Activated naive CD4-positive, alpha-beta T cell treated with anti-CD3 and anti-CD28 coated beads for 36 hours (primary cell): ENCODE measurements at regions not wholly inside any gene's neighbourhood (a gene's known extent, or its start where the extent isn't known, plus 50 kb on each side); places are given as distances from the start of the nearest gene placed in this dataset.

Experiments used
- CTCF ChIA-PET: fragments of 350-600 bp; sonication (Branson Sonifier 250); formaldehyde crosslinking; loops from one replicate; lab custom pipeline; 2021; ENCODE audit warnings: antibody characterized with exemption; lab: Charles Lee
- DNase-seq: peaks from one replicate; pipeline ENCODE4 v3.0.0-alpha.2; 2020
- H3K27ac Mint-ChIP-seq: one replicate; pipeline ENCODE4 v1.8.0; 2021; ENCODE audit warnings: mild to moderate bottlenecking, mixed read lengths
- H3K27me3 Mint-ChIP-seq: one replicate; pipeline ENCODE4 v1.8.0; 2021; ENCODE audit warnings: low read depth, mixed read lengths
- H3K36me3 Mint-ChIP-seq: one replicate; pipeline ENCODE4 v1.8.0; 2021; ENCODE audit warnings: low read depth, mixed read lengths
- H3K4me1 Mint-ChIP-seq: one replicate; pipeline ENCODE4 v1.8.0; 2021; ENCODE audit warnings: low read depth, mixed read lengths
- H3K4me3 Mint-ChIP-seq: one replicate; pipeline ENCODE4 v1.8.0; 2021; ENCODE audit warnings: mild to moderate bottlenecking, moderate library complexity, mixed read lengths
- H3K9me3 Mint-ChIP-seq: one replicate; pipeline ENCODE4 v1.8.0; 2021; ENCODE audit warnings: mixed read lengths
- intact Hi-C: fragments of 100-400 bp; cut with micrococcal nuclease; formaldehyde crosslinking; loops from one replicate; pipeline ENCODE4 v1.15.1; 2023

GRCh38 chr5:171575386-171575785, 155.9 kb downstream of the FGF18 start:
- no peak overlapping the region for H3K4me3 Mint-ChIP-seq
- no peaks in the 10 kb centered on the region for H3K4me1 Mint-ChIP-seq
- no peaks in the 10 kb centered on the region for H3K36me3 Mint-ChIP-seq
- CTCF ChIA-PET: no interaction called here
- no peak overlapping the region for H3K27ac Mint-ChIP-seq
- H3K9me3 Mint-ChIP-seq: peaks cover 7% of the 10 kb centered on the region
- intact Hi-C loops: no loop called here
- peaks cover 16% of the 10 kb centered on the region for H3K27me3 Mint-ChIP-seq
- DNase-seq: no peak

GRCh38 chr5:171575808-171576207, 156.4 kb downstream of the FGF18 start:
- CTCF ChIA-PET: no interaction called here
- H3K36me3 Mint-ChIP-seq: no peaks in the 10 kb centered on the region
- DNase-seq: no peak
- H3K27me3 Mint-ChIP-seq: peaks cover 16% of the 10 kb centered on the region
- no peak overlapping the region for H3K27ac Mint-ChIP-seq
- H3K9me3 Mint-ChIP-seq: peaks cover 7% of the 10 kb centered on the region
- H3K4me1 Mint-ChIP-seq: no peaks in the 10 kb centered on the region
- intact Hi-C loops: no loop called here
- no peak overlapping the region for H3K4me3 Mint-ChIP-seq

- intact Hi-C loops: no loop called here
- H3K4me1 Mint-ChIP-seq: no peaks in the 10 kb centered on the region
- DNase-seq: no peak
- no peaks in the 10 kb centered on the region for H3K36me3 Mint-ChIP-seq
- peaks cover 16% of the 10 kb centered on the region for H3K27me3 Mint-ChIP-seq
- H3K4me3 Mint-ChIP-seq: no peak overlapping the region
- H3K27ac Mint-ChIP-seq: no peak overlapping the region
- CTCF ChIA-PET: no interaction called here
- H3K9me3 Mint-ChIP-seq: peaks cover 7% of the 10 kb centered on the region
These were observed 157.8 kb downstream of the FGF18 start for GRCh38 chr5:171577042-171577758.

- CTCF ChIA-PET: no interaction called here
- intact Hi-C loops: no loop called here
These were observed 158.8 kb downstream of the FGF18 start for GRCh38 chr5:171578049-171578828.

GRCh38 chr5:171578829-171579491, 159.5 kb downstream of the FGF18 start:
- peaks cover 12% of the 10 kb centered on the region for H3K27me3 Mint-ChIP-seq
- intact Hi-C loops: no loop called here
- CTCF ChIA-PET: no interaction called here
- H3K9me3 Mint-ChIP-seq: peaks cover 7% of the 10 kb centered on the region
- H3K4me1 Mint-ChIP-seq: no peaks in the 10 kb centered on the region
- H3K4me3 Mint-ChIP-seq: no peak overlapping the region
- no peak overlapping the region for H3K27ac Mint-ChIP-seq
- no peaks in the 10 kb centered on the region for H3K36me3 Mint-ChIP-seq
- no peak for DNase-seq

More at GRCh38 chr5:171578049-171578828, 158.8 kb downstream of the FGF18 start:
- Mint-ChIP-seq H3K9me3 (peaks cover 7% of the 10 kb centered on the region), H3K27me3 (peaks cover 12% of the 10 kb centered on the region), H3K4me3 (no peak overlapping the region), H3K36me3 (no peaks in the 10 kb centered on the region), H3K4me1 (no peaks in the 10 kb centered on the region), H3K27ac (no peak overlapping the region)
- no peak for DNase-seq

- intact Hi-C loops: no loop called here
- Mint-ChIP-seq H3K27me3 (peaks cover 14% of the 10 kb centered on the region), H3K4me1 (no peaks in the 10 kb centered on the region), H3K36me3 (no peaks in the 10 kb centered on the region), H3K27ac (no peak overlapping the region), H3K4me3 (no peak overlapping the region), H3K9me3 (peaks cover 7% of the 10 kb centered on the region)
- no peak for DNase-seq
- CTCF ChIA-PET: no interaction called here
These were observed 160.5 kb downstream of the FGF18 start for GRCh38 chr5:171579976-171580411.

- CTCF ChIA-PET: interaction anchor here (0.5 to 0.6 kb wide), 2 partner anchors 344 to 508 kb away, joined by 3 to 4 read pairs; no protein-coding TSS in a partner anchor
- peaks cover 17% of the 10 kb centered on the region for H3K27me3 Mint-ChIP-seq
- H3K4me1 Mint-ChIP-seq: no peaks in the 10 kb centered on the region
- no peak for DNase-seq
- peaks cover 7% of the 10 kb centered on the region for H3K9me3 Mint-ChIP-seq
- no peak overlapping the region for H3K27ac Mint-ChIP-seq
- no peak overlapping the region for H3K4me3 Mint-ChIP-seq
- intact Hi-C loops: no loop called here
- H3K36me3 Mint-ChIP-seq: no peaks in the 10 kb centered on the region
These were observed 161.2 kb downstream of the FGF18 start for GRCh38 chr5:171580502-171581265.

- DNase-seq: no peak
- CTCF ChIA-PET: no interaction called here
- Mint-ChIP-seq H3K4me1 (no peaks in the 10 kb centered on the region), H3K9me3 (no peaks in the 10 kb centered on the region), H3K27me3 (peaks cover 14% of the 10 kb centered on the region), H3K4me3 (no peak overlapping the region), H3K27ac (no peak overlapping the region), H3K36me3 (no peaks in the 10 kb centered on the region)
- intact Hi-C loops: no loop called here
These were observed 162.3 kb downstream of the FGF18 start for GRCh38 chr5:171581781-171582180.

- Mint-ChIP-seq H3K27ac (no peak overlapping the region), H3K9me3 (no peaks in the 10 kb centered on the region), H3K4me1 (no peaks in the 10 kb centered on the region), H3K36me3 (no peaks in the 10 kb centered on the region), H3K4me3 (no peak overlapping the region), H3K27me3 (peaks cover 17% of the 10 kb centered on the region)
- CTCF ChIA-PET: interaction anchor here (0.6 to 0.8 kb wide), 2 partner anchors 24 to 195 kb away, joined by 3 to 8 read pairs; no protein-coding TSS in a partner anchor
- no peak for DNase-seq
- intact Hi-C loops: no loop called here
These were observed 163.4 kb downstream of the FGF18 start for GRCh38 chr5:171582849-171583248.

- Mint-ChIP-seq H3K27ac (no peak overlapping the region), H3K36me3 (no peaks in the 10 kb centered on the region), H3K4me3 (no peak overlapping the region), H3K4me1 (no peaks in the 10 kb centered on the region), H3K9me3 (no peaks in the 10 kb centered on the region), H3K27me3 (peaks cover 16% of the 10 kb centered on the region)
- DNase-seq: no peak
- CTCF ChIA-PET: interaction anchor here (0.6 kb wide), 1 partner anchor 926 kb away, joined by 4 read pairs; no protein-coding TSS in a partner anchor
- intact Hi-C loops: no loop called here
These were observed 166.5 kb downstream of the FGF18 start for GRCh38 chr5:171585981-171586380.

- H3K9me3 Mint-ChIP-seq: no peaks in the 10 kb centered on the region
- CTCF ChIA-PET: no interaction called here
- no peaks in the 10 kb centered on the region for H3K36me3 Mint-ChIP-seq
- H3K27me3 Mint-ChIP-seq: peaks cover 16% of the 10 kb centered on the region
- no peak for DNase-seq
- H3K4me3 Mint-ChIP-seq: no peak overlapping the region
- no peaks in the 10 kb centered on the region for H3K4me1 Mint-ChIP-seq
- intact Hi-C loops: no loop called here
- H3K27ac Mint-ChIP-seq: no peak overlapping the region
These were observed 167.0 kb downstream of the FGF18 start for GRCh38 chr5:171586436-171586835.

- peaks cover 16% of the 10 kb centered on the region for H3K27me3 Mint-ChIP-seq
- no peak overlapping the region for H3K27ac Mint-ChIP-seq
- H3K4me3 Mint-ChIP-seq: no peak overlapping the region
- H3K9me3 Mint-ChIP-seq: no peaks in the 10 kb centered on the region
- DNase-seq: no peak
- CTCF ChIA-PET: interaction anchor here (1.1 kb wide), 1 partner anchor 25 kb away, joined by 3 read pairs; no protein-coding TSS in a partner anchor
- no peaks in the 10 kb centered on the region for H3K4me1 Mint-ChIP-seq
- intact Hi-C loops: no loop called here
- H3K36me3 Mint-ChIP-seq: no peaks in the 10 kb centered on the region
These were observed 168.6 kb downstream of the FGF18 start for GRCh38 chr5:171588046-171588445.
